Neural cell (in vitro differentiated cells): ENCODE measurements at regions not wholly inside any gene's neighbourhood (a gene's known extent, or its start where the extent isn't known, plus 50 kb on each side); places are given as distances from the start of the nearest gene placed in this dataset.

Source experiments
- H2AFZ ChIP-seq: fragments of 200-600, 300-800 bp; sonication (generic), shearing (Covaris generic); 2 replicates; pipeline ENCODE4 v1.6.0; 2014; ENCODE audit warnings: low read depth, mild to moderate bottlenecking, antibody characterized with exemption, low read length, moderate library complexity
- H3F3A ChIP-seq: fragments of 200-600 bp; shearing (Covaris generic); 2 replicates; pipeline ENCODE4 v1.6.1; 2016; ENCODE audit warnings: mild to moderate bottlenecking, moderate library complexity, mixed read lengths, antibody characterized with exemption, low read length; ENCODE audit not compliant: insufficient read depth, poor library complexity, severe bottlenecking
- H3K27ac ChIP-seq: fragments of 200-600, 300-800 bp; sonication (generic), shearing (Covaris generic); 2 replicates; pipeline ENCODE4 v1.5.1; 2014; ENCODE audit warnings: mild to moderate bottlenecking, low read length, moderate library complexity
- H3K27me3 ChIP-seq: fragments of 300-800, 200-600 bp; sonication (generic), shearing (Covaris generic); 2 replicates; pipeline ENCODE4 v1.6.0; 2014; ENCODE audit warnings: mild to moderate bottlenecking, low read depth, low read length, moderate library complexity; ENCODE audit not compliant: insufficient read depth
- H3K36me3 ChIP-seq: fragments of 300-800, 200-600 bp; sonication (generic), shearing (Covaris generic); 2 replicates; pipeline ENCODE4 v1.5.1; 2014; ENCODE audit warnings: mild to moderate bottlenecking, antibody characterized with exemption, low read length, moderate library complexity; ENCODE audit not compliant: insufficient read depth
- H3K4me2 ChIP-seq: fragments of 300-800, 200-600 bp; sonication (generic), shearing (Covaris generic); 2 replicates; pipeline ENCODE4 v1.6.0; 2014; ENCODE audit warnings: mild to moderate bottlenecking, low read length
- H3K4me3 ChIP-seq: fragments of 300-800, 200-600 bp; sonication (generic), shearing (Covaris generic); 2 replicates; pipeline ENCODE4 v1.5.1; 2014; ENCODE audit warnings: mild to moderate bottlenecking, low read length, moderate library complexity
- H3K79me2 ChIP-seq: fragments of 200-600 bp; shearing (Covaris generic); replicated peaks from 2 replicates; pipeline ENCODE4 v1.6.0; 2014; ENCODE audit warnings: mild to moderate bottlenecking, low read length, moderate library complexity; ENCODE audit not compliant: insufficient read depth
- H3K9ac ChIP-seq: fragments of 300-800, 200-600 bp; sonication (generic), shearing (Covaris generic); 2 replicates; pipeline ENCODE4 v1.6.1; 2016; ENCODE audit warnings: mild to moderate bottlenecking, low read length, mixed read lengths
- H3K9me2 ChIP-seq: fragments of 200-600 bp; shearing (Covaris generic); 2 replicates; pipeline ENCODE4 v1.6.1; 2016; ENCODE audit warnings: mild to moderate bottlenecking, low read length, mixed read lengths; ENCODE audit not compliant: insufficient read depth
- H3K9me3 ChIP-seq: fragments of 200-600, 300-800 bp; sonication (generic), shearing (Covaris generic); 2 replicates; pipeline ENCODE4 v1.6.1; 2016; ENCODE audit warnings: mild to moderate bottlenecking, mixed run types, low read length, moderate library complexity, mixed read lengths
- H4K20me1 ChIP-seq: fragments of 200-600 bp; shearing (Covaris generic); 2 replicates; pipeline ENCODE4 v1.6.1; 2016; ENCODE audit warnings: mild to moderate bottlenecking, mixed run types; ENCODE audit not compliant: insufficient read depth
- CTCF ChIP-seq: fragments of 450-650 bp; IDR thresholded peaks from 2 replicates; pipeline ENCODE4 v1.5.1; 2014; ENCODE audit warnings: antibody characterized with exemption, mild to moderate bottlenecking, moderate library complexity; ENCODE audit not compliant: poor library complexity, severe bottlenecking
- EP300 ChIP-seq: fragments of 450-650 bp; conservative IDR thresholded peaks from 2 replicates; pipeline ENCODE4 v1.6.1; 2014; ENCODE audit warnings: antibody characterized with exemption, mild to moderate bottlenecking, moderate library complexity; ENCODE audit not compliant: poor library complexity, severe bottlenecking
- EZH2 ChIP-seq: fragments of 200-600, 300-800 bp; shearing (Covaris generic), sonication (generic); IDR thresholded peaks from 2 replicates; pipeline ENCODE4 v1.6.1; 2014; ENCODE audit warnings: antibody characterized with exemption, low read length, borderline replicate concordance, mild to moderate bottlenecking; ENCODE audit not compliant: insufficient read depth, poor library complexity, severe bottlenecking
- MXI1 ChIP-seq: fragments of 450-650 bp; conservative IDR thresholded peaks from 2 replicates; pipeline ENCODE4 v1.6.1; 2014; ENCODE audit warnings: antibody characterized with exemption, mild to moderate bottlenecking; ENCODE audit not compliant: poor library complexity, severe bottlenecking
- POLR2AphosphoS5 ChIP-seq: IDR thresholded peaks from 2 replicates; pipeline ENCODE4 v1.6.1; 2012
- RAD21 ChIP-seq: fragments of 450-650 bp; conservative IDR thresholded peaks from 2 replicates; pipeline ENCODE4 v1.6.1; 2014; ENCODE audit warnings: antibody characterized with exemption, mild to moderate bottlenecking, moderate library complexity
- REST ChIP-seq: IDR thresholded peaks from 2 replicates; pipeline ENCODE4 v1.6.1; 2012; ENCODE audit warnings: borderline replicate concordance
- SMC3 ChIP-seq: fragments of 450-650 bp; conservative IDR thresholded peaks from 2 replicates; pipeline ENCODE4 v1.6.1; 2014; ENCODE audit warnings: antibody characterized with exemption, mild to moderate bottlenecking, moderate library complexity; ENCODE audit not compliant: poor library complexity

- H3K79me2 ChIP-seq: no peaks in the 10 kb centered on the region
- no peaks in the 10 kb centered on the region for H3K27me3 ChIP-seq
- H3K4me3 ChIP-seq: peak overlapping the region; percentile 50
- peak overlapping the region; percentile 37 for H3K4me2 ChIP-seq
- no peaks in the 10 kb centered on the region for H3K9me3 ChIP-seq
- peak overlapping the region; percentile 79 for H3K27ac ChIP-seq
- H2AFZ ChIP-seq: no peak overlapping the region
- H4K20me1 ChIP-seq: no peaks in the 10 kb centered on the region
- H3K9me2 ChIP-seq: no peaks in the 10 kb centered on the region
- TF ChIP-seq MXI1 (no peak), EP300 (peak; percentile 74)
- H3K9ac ChIP-seq: peak overlapping the region; percentile 14
- H3F3A ChIP-seq: peaks cover 4% of the 10 kb centered on the region
- no peaks in the 10 kb centered on the region for H3K36me3 ChIP-seq
Measured at GRCh38 chr18:72637721-72638120, 93.6 kb upstream of the CBLN2 start.

GRCh38 chr18:72637299-72637698 lies 93.2 kb upstream of the CBLN2 start:
- TF ChIP-seq MXI1 (peak; percentile 67), EP300 (peak; percentile 98), POLR2AphosphoS5 (peak; percentile 84), RAD21 (no peak), CTCF (no peak)
- no peaks in the 10 kb centered on the region for H3K36me3 ChIP-seq
- H3K79me2 ChIP-seq: no peaks in the 10 kb centered on the region
- peak overlapping the region; percentile 79 for H3K27ac ChIP-seq
- no peak overlapping the region for H2AFZ ChIP-seq
- peak overlapping the region; percentile 14 for H3K9ac ChIP-seq
- peak overlapping the region; percentile 50 for H3K4me3 ChIP-seq
- H3F3A ChIP-seq: peaks cover 4% of the 10 kb centered on the region
- H3K4me2 ChIP-seq: peak overlapping the region; percentile 58
- no peaks in the 10 kb centered on the region for H3K9me3 ChIP-seq
- H3K9me2 ChIP-seq: no peaks in the 10 kb centered on the region
- no peaks in the 10 kb centered on the region for H4K20me1 ChIP-seq
- no peaks in the 10 kb centered on the region for H3K27me3 ChIP-seq

- H3K9me3 ChIP-seq: no peaks in the 10 kb centered on the region
Measured at GRCh38 chr18:72636611-72637010, 92.5 kb upstream of the CBLN2 start.

More at GRCh38 chr18:72636611-72637010, 92.5 kb upstream of the CBLN2 start:
- Histone ChIP-seq H3K9ac (peak overlapping the region; percentile 14), H3K27ac (peak overlapping the region; percentile 79), H3K79me2 (no peaks in the 10 kb centered on the region), H3K4me2 (peak overlapping the region; percentile 58), H3K27me3 (no peaks in the 10 kb centered on the region), H3F3A (peaks cover 4% of the 10 kb centered on the region), H4K20me1 (no peaks in the 10 kb centered on the region), H3K9me2 (no peaks in the 10 kb centered on the region), H3K4me3 (peak overlapping the region; percentile 50), H3K36me3 (no peaks in the 10 kb centered on the region), H2AFZ (no peak overlapping the region)
- TF ChIP-seq MXI1 (no peak), CTCF (no peak), REST (peak; percentile 25), EZH2 (no peak), SMC3 (no peak)
